ENCODE measurements at regions not wholly inside any gene's neighbourhood (a gene's known extent, or its start where the extent isn't known, plus 50 kb on each side); places are given as distances from the start of the nearest gene placed in this dataset.

DNA sequence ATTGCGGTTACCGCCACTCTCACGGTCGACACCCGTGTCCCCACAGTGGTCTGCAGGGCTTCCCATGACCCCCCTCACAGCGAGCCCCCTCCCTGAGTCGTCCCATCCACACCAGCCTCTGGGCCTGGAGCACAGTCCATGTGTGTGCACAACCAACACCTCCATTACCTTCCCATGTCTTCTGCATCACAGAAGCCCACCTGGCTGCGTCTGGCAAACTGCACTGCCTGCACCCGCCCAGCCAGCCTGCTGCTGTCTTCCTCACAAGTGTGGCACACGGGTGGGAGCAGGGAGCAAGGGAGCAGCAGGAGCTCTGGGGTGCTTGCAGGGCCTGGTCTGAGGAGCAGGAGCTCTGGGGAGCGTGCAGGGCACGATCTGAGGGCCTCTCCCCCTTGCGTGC is 415.3 kb upstream of the IRX4 start:
- ATAC-seq (ENCODE audit: insufficient number of reproducible peaks, low FRiP score, low read depth) (no peak), DNase-seq (ENCODE audit: low spot score) (no peak)
- TF ChIP-seq, protein P1, sequence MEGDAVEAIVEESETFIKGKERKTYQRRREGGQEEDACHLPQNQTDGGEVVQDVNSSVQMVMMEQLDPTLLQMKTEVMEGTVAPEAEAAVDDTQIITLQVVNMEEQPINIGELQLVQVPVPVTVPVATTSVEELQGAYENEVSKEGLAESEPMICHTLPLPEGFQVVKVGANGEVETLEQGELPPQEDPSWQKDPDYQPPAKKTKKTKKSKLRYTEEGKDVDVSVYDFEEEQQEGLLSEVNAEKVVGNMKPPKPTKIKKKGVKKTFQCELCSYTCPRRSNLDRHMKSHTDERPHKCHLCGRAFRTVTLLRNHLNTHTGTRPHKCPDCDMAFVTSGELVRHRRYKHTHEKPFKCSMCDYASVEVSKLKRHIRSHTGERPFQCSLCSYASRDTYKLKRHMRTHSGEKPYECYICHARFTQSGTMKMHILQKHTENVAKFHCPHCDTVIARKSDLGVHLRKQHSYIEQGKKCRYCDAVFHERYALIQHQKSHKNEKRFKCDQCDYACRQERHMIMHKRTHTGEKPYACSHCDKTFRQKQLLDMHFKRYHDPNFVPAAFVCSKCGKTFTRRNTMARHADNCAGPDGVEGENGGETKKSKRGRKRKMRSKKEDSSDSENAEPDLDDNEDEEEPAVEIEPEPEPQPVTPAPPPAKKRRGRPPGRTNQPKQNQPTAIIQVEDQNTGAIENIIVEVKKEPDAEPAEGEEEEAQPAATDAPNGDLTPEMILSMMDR (IDR thresholded peaks at IDR 0.05), result no peak
- no peaks in the 10 kb centered on the region for H3K9me3 ChIP-seq
- no peak overlapping the region for H3K27ac ChIP-seq
- no peaks in the 10 kb centered on the region for H3K4me1 ChIP-seq (ENCODE audit: control insufficient read depth in 1 of 2, low read depth in 2 of 2)
- no peaks in the 10 kb centered on the region for H3K36me3 ChIP-seq
- H3K4me3 ChIP-seq, result no peak overlapping the region
- H3K27me3 ChIP-seq (replicated peaks; ENCODE audit: insufficient read depth), result no peaks in the 10 kb centered on the region

DNA sequence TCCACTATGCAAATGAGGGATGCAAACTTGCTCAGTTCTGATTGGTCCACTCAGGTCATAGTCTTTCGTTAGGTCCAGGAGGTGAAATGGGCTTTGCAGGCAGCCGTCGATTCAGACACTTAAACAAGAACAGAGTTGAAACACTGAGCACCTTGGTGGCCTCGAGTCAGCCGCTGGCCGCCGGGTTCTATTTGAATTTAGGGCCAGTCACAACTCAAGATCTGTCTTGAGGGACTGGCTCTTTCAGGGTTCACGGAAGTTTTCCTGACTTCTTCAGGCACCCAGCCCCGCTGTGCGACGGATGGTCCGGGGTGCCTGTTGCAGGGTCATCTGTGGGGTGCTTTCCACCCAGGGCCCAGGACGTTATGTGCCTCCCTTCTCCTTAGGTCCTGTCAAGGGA is 412.8 kb upstream of the IRX4 start:
- ATAC-seq (ENCODE audit: insufficient number of reproducible peaks, low FRiP score, low read depth) (no peak), DNase-seq (ENCODE audit: low spot score) (no peak)

DNA sequence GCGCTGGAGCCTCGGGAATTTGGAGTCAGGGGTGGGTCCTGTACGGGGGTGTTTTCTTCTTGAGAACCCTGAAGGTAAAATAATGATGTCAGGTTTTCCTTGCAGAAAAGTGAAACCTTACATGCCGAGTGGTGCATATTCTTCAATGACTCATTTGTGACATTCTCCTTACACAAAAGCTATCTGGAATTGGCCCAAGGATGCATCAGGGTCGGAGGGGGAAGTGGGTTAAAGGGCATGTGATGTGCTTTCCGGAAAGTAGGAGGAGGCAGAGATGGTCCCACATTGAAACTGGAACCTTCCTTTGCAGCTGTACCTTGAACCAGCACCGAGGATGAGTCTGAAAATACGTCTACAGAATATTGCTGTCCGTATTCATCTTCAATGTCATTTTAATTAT is 411.2 kb upstream of the IRX4 start:
- TF ChIP-seq, protein P1 (IDR thresholded peaks at IDR 0.05), result no peak

More for the DNA sequence above, 412.8 kb upstream of the IRX4 start:
- H3K4me1 ChIP-seq (ENCODE audit: control insufficient read depth in 1 of 2, low read depth in 2 of 2), result no peaks in the 10 kb centered on the region
- H3K27me3 ChIP-seq (replicated peaks; ENCODE audit: insufficient read depth), result no peaks in the 10 kb centered on the region
- no peaks in the 10 kb centered on the region for H3K36me3 ChIP-seq
- no peak overlapping the region for H3K27ac ChIP-seq
- TF ChIP-seq, protein P1 (IDR thresholded peaks at IDR 0.05), result no peak
- H3K9me3 ChIP-seq, result no peaks in the 10 kb centered on the region
- H3K4me3 ChIP-seq, result no peak overlapping the region

DNA sequence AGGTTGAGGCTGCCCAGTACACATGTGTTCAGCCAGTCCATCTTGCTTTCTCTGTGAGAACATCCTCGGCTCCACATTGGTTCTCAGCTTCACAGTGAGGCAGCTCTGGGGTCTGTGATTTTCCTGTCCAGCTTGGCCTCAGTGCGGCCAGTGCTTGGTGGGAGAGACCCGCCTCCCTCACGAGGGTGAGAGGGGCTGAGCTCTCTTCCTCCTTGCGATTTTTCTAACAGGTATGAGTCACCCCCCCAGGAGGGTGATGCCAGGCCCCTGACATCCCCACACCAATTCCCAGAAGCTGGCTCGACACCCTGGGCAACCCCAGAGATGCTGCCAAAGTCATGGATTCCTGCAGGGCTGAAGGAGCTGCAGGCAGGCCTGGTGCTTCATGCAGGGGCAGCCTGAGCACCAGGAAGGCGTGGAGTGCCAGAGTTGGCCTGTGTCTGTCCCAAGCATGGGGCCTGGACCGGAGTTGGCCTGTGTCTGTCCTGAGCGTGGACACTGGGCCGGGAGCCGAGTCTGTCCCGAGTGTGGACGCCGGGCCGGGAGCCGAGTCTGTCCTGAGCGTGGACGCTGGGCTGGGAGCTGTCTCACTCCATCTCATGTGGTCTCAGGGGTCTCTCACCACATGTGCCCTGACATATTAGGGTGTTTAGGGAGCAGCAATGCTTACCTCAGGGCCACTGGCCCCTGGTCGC is 408.6 kb upstream of the IRX4 start:
- no peaks in the 10 kb centered on the region for H3K4me1 ChIP-seq (ENCODE audit: control insufficient read depth in 1 of 2, low read depth in 2 of 2)
- no peaks in the 10 kb centered on the region for H3K36me3 ChIP-seq
- ATAC-seq (ENCODE audit: insufficient number of reproducible peaks, low FRiP score, low read depth) (no peak), DNase-seq (ENCODE audit: low spot score) (no peak)
- H3K27ac ChIP-seq, result no peak overlapping the region
- no peaks in the 10 kb centered on the region for H3K9me3 ChIP-seq
- H3K27me3 ChIP-seq (replicated peaks; ENCODE audit: insufficient read depth), result no peaks in the 10 kb centered on the region
- TF ChIP-seq, protein P1 (IDR thresholded peaks at IDR 0.05), result no peak
- H3K4me3 ChIP-seq, result no peak overlapping the region

More for the DNA sequence above, 411.2 kb upstream of the IRX4 start:
- Histone ChIP-seq H3K4me1 (ENCODE audit: control insufficient read depth in 1 of 2, low read depth in 2 of 2) (no peaks in the 10 kb centered on the region), H3K9me3 (no peaks in the 10 kb centered on the region), H3K36me3 (no peaks in the 10 kb centered on the region), H3K27me3 (replicated peaks; ENCODE audit: insufficient read depth) (no peaks in the 10 kb centered on the region), H3K4me3 (no peak overlapping the region), H3K27ac (no peak overlapping the region)
- ATAC-seq (ENCODE audit: insufficient number of reproducible peaks, low FRiP score, low read depth) (no peak), DNase-seq (ENCODE audit: low spot score) (no peak)

DNA sequence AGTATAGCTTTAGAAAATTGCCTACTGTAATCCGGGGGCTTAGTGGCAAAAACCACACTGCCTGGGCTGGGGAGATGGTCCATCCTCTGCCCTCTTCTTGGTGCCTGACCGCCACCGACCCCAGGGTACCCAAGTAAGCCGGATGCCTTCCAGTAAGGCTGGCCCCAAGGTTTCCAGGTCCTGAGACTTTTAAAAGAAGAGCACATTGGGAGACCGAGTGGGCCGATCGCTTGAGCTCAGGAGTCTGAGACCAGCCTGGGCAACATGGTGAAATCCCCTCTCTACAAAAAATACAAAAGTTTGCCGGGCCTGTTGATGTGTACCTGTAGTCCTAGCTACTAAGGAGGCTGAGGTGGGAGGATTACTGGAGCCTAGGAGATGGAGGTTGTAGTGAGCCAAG is 406.7 kb upstream of the IRX4 start:
- Histone ChIP-seq H3K27ac (no peak overlapping the region), H3K27me3 (replicated peaks; ENCODE audit: insufficient read depth) (no peaks in the 10 kb centered on the region), H3K4me3 (no peak overlapping the region), H3K36me3 (no peaks in the 10 kb centered on the region), H3K4me1 (ENCODE audit: control insufficient read depth in 1 of 2, low read depth in 2 of 2) (no peaks in the 10 kb centered on the region), H3K9me3 (no peaks in the 10 kb centered on the region)
- ATAC-seq (ENCODE audit: insufficient number of reproducible peaks, low FRiP score, low read depth), result no peak
- no peak for DNase-seq (ENCODE audit: low spot score)
- TF ChIP-seq, protein P1 (IDR thresholded peaks at IDR 0.05), result no peak
